Spleen (tissue), 7 donors: ENCODE measurements at regions not wholly inside any gene's neighbourhood (a gene's known extent, or its start where the extent isn't known, plus 50 kb on each side); places are given as distances from the start of the nearest gene placed in this dataset.

Experiments
- POLR2A ChIP-seq, 3 donors: fragments of 450-650 bp; IDR thresholded peaks; one replicate each; pipeline ENCODE4 v1.5.1; 2017; ENCODE audit warnings: antibody characterized with exemption in 3 of 3, mild to moderate bottlenecking in 1 of 3
- POLR2AphosphoS5 ChIP-seq, 3 donors: sonication (generic); formaldehyde crosslinking; IDR thresholded peaks; one replicate each; pipeline ENCODE4 v1.5.1; 2017; ENCODE audit warnings: antibody characterized with exemption in 3 of 3
- TF ChIP-seq, protein P1 (sequence below), 11 experiments: fragments of 200-600 bp in 7 of 11; fragments of 450-650 bp in 4 of 11; sonication (generic) in 4 of 11; IDR thresholded peaks in 8 of 11; conservative IDR thresholded peaks in 3 of 11; 1 replicate in 7 of 11; 2 replicates in 4 of 11; pipeline versions ENCODE4 v1.4.0 to v1.8.0; 2016 to 2021; ENCODE audit warnings: antibody characterized with exemption in 11 of 11, inconsistent platforms in 4 of 11, mild to moderate bottlenecking in 1 of 11
- donor health status: DM: no; HTN: no; CAD: no; lungs with moderate emphysema.
- donor health status: DM: no; HTN: no; CAD: no.
- donor health status: DM: no; HTN: no; CAD: no.

DNA sequence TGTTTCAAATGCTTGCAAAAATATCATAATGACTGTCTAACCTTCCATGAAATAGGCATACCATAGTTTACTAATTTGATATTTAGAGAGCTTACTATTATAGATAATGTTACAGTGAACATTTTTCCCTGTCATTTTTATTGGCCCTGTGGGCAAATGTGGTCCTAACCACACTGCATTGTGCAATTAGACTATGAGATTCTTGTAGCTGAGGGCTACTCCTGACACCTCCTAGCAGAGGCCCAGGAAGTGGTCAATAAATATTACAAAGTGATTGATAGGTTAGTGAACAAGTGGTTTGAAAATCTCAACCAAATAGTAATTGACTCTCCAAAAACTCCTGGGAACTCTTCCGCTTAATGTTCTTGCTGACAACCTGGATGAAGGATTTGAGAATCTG lies 160.5 kb upstream of the KCNG1 start:
- TF ChIP-seq, protein P1, sequence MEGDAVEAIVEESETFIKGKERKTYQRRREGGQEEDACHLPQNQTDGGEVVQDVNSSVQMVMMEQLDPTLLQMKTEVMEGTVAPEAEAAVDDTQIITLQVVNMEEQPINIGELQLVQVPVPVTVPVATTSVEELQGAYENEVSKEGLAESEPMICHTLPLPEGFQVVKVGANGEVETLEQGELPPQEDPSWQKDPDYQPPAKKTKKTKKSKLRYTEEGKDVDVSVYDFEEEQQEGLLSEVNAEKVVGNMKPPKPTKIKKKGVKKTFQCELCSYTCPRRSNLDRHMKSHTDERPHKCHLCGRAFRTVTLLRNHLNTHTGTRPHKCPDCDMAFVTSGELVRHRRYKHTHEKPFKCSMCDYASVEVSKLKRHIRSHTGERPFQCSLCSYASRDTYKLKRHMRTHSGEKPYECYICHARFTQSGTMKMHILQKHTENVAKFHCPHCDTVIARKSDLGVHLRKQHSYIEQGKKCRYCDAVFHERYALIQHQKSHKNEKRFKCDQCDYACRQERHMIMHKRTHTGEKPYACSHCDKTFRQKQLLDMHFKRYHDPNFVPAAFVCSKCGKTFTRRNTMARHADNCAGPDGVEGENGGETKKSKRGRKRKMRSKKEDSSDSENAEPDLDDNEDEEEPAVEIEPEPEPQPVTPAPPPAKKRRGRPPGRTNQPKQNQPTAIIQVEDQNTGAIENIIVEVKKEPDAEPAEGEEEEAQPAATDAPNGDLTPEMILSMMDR (IDR thresholded peaks at IDR 0.05 in 8 of 11, conservative IDR thresholded peaks at IDR 0.05 in 3 of 11), result no peak
- TF ChIP-seq POLR2AphosphoS5 (IDR thresholded peaks at IDR 0.05) (no peak), POLR2A (IDR thresholded peaks at IDR 0.05) (no peak)
